ENCODE measurements at regions not wholly inside any gene's neighbourhood (a gene's known extent, or its start where the extent isn't known, plus 50 kb on each side); places are given as distances from the start of the nearest gene placed in this dataset.

- 85 to 97% (median 93%) methylated on average over 7 of the region's 7 CpGs for WGBS, 5 donors
- intact Hi-C loops (cut with DNase I; ENCODE audit: low total_unique reads), result no loop called here
- peaks cover 0 to 5% (median 0%) of the 10 kb centered on the region in 8 donors for H3K9me3 ChIP-seq
Measured at GRCh38 chr1:79974659-79975058, 968.1 kb upstream of the ADGRL4 start.

DNA sequence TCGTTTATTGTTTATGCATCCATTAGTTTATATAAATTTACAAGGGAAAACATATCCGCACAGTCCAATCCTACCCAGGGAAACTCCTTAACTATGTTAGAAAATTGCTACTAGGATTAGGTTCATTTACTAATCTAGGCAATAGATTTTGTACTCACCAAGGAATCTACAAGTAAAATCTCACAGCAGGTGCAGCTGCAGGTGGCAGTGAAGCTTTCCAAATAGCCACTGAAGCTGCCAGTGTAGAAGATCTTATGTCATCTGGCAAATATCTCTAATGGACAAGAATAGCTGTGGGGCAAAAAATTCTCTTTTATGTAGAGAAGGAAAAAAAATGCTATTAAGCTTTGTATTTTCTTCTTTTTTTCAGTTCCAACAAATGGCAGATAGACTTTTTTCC lies 963.4 kb upstream of the ADGRL4 start:
- peaks cover 0 to 17% (median 3%) of the 10 kb centered on the region in 8 donors for H3K9me3 ChIP-seq
- 54 to 85% (median 75%) methylated on average over 2 of the region's 2 CpGs for WGBS, 5 donors
- DNase-seq, result no peak
- H3K27ac ChIP-seq, result no peak overlapping the region
- no peaks in the 10 kb centered on the region for H3K36me3 ChIP-seq
- TF ChIP-seq CTCF (IDR thresholded peaks at IDR 0.05 in 8 of 11, conservative IDR thresholded peaks at IDR 0.05 in 3 of 11) (no peak), POLR2A (IDR thresholded peaks at IDR 0.05) (no peak), POLR2AphosphoS5 (IDR thresholded peaks at IDR 0.05) (no peak)
- no peak overlapping the region for H3K4me3 ChIP-seq
- intact Hi-C loops (cut with DNase I; ENCODE audit: low total_unique reads), result no loop called here
- no peaks in the 10 kb centered on the region for H3K27me3 ChIP-seq (replicated peaks in 1 of 7)
- H3K4me1 ChIP-seq, result no peaks in the 10 kb centered on the region

More at GRCh38 chr1:79974659-79975058, 968.1 kb upstream of the ADGRL4 start:
- H3K27ac ChIP-seq, result no peak overlapping the region
- no peak for DNase-seq
- no peak overlapping the region for H3K4me3 ChIP-seq
- H3K36me3 ChIP-seq, result no peaks in the 10 kb centered on the region
- no peak for TF ChIP-seq POLR2A (IDR thresholded peaks at IDR 0.05)
- TF ChIP-seq POLR2AphosphoS5 (IDR thresholded peaks at IDR 0.05), result no peak
- TF ChIP-seq CTCF (IDR thresholded peaks at IDR 0.05 in 8 of 11, conservative IDR thresholded peaks at IDR 0.05 in 3 of 11), result no peak
- no peaks in the 10 kb centered on the region for H3K4me1 ChIP-seq
- H3K27me3 ChIP-seq (replicated peaks in 1 of 7), result no peaks in the 10 kb centered on the region

- intact Hi-C loops (cut with DNase I; ENCODE audit: low total_unique reads), result no loop called here
Measured at GRCh38 chr1:79966438-79966837, 959.9 kb upstream of the ADGRL4 start.

DNA sequence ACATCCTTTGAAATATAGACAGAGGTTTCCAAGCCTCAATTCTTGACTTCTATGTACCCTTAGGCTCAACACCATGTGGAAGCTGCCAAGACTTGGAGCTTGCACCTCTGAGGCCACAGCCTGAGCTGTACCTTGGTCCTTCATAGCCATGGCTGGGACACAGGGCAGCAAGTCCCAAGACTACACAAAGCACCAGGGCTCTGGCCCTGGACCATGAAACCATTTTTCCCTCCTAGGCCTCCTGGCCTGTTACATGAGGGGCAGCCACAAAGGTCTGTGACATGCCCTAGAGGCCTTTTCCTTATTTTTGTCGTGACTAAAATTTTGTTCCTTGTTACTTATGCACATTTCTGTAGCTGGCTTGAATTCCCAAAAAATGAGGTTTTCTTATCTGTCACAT lies 953.1 kb upstream of the ADGRL4 start:
- TF ChIP-seq POLR2A (IDR thresholded peaks at IDR 0.05) (no peak), CTCF (IDR thresholded peaks at IDR 0.05 in 8 of 11, conservative IDR thresholded peaks at IDR 0.05 in 3 of 11) (no peak), POLR2AphosphoS5 (IDR thresholded peaks at IDR 0.05) (no peak)
- Histone ChIP-seq H3K27ac (no peak overlapping the region), H3K27me3 (replicated peaks in 1 of 7) (no peaks in the 10 kb centered on the region), H3K9me3 (peaks cover 0 to 34% (median 19%) of the 10 kb centered on the region in 8 donors), H3K4me1 (no peaks in the 10 kb centered on the region), H3K36me3 (no peaks in the 10 kb centered on the region), H3K4me3 (no peak overlapping the region)
- 74 to 93% (median 75%) methylated on average over 1 of the region's 1 CpG for WGBS, 5 donors
- DNase-seq, result no peak
- intact Hi-C loops (cut with DNase I; ENCODE audit: low total_unique reads), result no loop called here

More at GRCh38 chr1:79966438-79966837, 959.9 kb upstream of the ADGRL4 start:
- Histone ChIP-seq H3K27ac (no peak overlapping the region), H3K4me3 (no peak overlapping the region), H3K36me3 (no peaks in the 10 kb centered on the region), H3K9me3 (peaks cover 0 to 30% (median 9%) of the 10 kb centered on the region in 8 donors), H3K4me1 (no peaks in the 10 kb centered on the region), H3K27me3 (replicated peaks in 1 of 7) (no peaks in the 10 kb centered on the region)
- 61 to 77% (median 64%) methylated on average over 2 of the region's 2 CpGs for WGBS, 5 donors
- no peak for TF ChIP-seq POLR2AphosphoS5 (IDR thresholded peaks at IDR 0.05)
- no peak for TF ChIP-seq POLR2A (IDR thresholded peaks at IDR 0.05)
- no peak for TF ChIP-seq CTCF (IDR thresholded peaks at IDR 0.05 in 8 of 11, conservative IDR thresholded peaks at IDR 0.05 in 3 of 11)
- DNase-seq, result no peak
